ENCODE measurements at regions not wholly inside any gene's neighbourhood (a gene's known extent, or its start where the extent isn't known, plus 50 kb on each side); places are given as distances from the start of the nearest gene placed in this dataset.

GRCh38 chr2:236363711-236364277 lies 99.6 kb upstream of the ASB18 start:
- peak; percentile 18 for DNase-seq
- intact Hi-C loops (cut with DNase I; ENCODE audit: low total_unique reads), result no loop called here

DNA sequence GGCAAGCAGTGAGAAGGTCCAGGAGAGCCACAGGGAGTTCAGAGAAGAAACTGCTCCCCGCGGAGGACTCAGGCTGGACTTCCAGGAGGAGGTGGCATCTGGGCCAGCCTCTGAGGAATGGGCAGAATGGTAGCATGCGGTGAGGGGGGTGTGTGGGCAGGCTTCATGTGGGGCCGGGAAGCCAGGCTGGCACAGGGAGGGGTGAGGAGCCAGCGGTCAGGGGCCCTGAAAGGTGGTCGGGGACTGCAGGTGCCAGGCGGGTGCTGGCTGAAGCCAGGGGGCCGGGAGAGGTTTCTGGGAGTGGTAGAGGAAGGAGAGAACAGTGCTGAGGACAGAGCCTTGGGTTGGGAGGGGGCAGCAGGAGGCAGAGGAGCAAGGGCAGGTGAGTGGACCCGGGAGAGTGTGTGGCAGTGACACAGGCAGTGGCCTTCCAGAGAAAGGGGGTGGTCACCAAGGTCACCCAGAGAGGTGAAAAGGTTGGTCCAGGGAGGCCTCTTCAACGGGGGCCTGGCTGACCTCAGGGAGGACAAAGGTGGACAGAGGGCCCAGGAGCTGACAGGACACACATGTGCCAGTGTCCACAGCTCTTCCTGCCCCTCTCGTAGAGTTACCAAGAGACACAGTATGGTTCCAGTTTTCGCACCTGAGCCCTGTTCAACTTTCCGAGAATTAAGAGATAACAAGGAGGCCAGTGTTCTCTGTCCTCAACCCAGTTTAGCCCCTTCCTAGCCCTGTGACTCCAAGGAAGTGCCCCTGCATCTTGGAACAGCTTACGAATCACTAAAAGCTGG lies 101.2 kb upstream of the ASB18 start:
- H3K27me3 ChIP-seq, result no peaks in the 10 kb centered on the region
- H3K36me3 ChIP-seq (ENCODE audit: low read depth, missing control alignments), result no peaks in the 10 kb centered on the region
- H3K27ac ChIP-seq, result no peak overlapping the region
- WGBS, 2 donors, result 89 to 93% methylated on average over 14 of the region's 14 CpGs
- H3K4me3 ChIP-seq, result no peak overlapping the region
- no peaks in the 10 kb centered on the region for H3K4me1 ChIP-seq
- TF ChIP-seq, protein P1, sequence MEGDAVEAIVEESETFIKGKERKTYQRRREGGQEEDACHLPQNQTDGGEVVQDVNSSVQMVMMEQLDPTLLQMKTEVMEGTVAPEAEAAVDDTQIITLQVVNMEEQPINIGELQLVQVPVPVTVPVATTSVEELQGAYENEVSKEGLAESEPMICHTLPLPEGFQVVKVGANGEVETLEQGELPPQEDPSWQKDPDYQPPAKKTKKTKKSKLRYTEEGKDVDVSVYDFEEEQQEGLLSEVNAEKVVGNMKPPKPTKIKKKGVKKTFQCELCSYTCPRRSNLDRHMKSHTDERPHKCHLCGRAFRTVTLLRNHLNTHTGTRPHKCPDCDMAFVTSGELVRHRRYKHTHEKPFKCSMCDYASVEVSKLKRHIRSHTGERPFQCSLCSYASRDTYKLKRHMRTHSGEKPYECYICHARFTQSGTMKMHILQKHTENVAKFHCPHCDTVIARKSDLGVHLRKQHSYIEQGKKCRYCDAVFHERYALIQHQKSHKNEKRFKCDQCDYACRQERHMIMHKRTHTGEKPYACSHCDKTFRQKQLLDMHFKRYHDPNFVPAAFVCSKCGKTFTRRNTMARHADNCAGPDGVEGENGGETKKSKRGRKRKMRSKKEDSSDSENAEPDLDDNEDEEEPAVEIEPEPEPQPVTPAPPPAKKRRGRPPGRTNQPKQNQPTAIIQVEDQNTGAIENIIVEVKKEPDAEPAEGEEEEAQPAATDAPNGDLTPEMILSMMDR (IDR thresholded peaks at IDR 0.05), result no peak
- TF ChIP-seq POLR2A (IDR thresholded peaks at IDR 0.05), result no peak
- DNase-seq, result peak; percentile 3
- intact Hi-C loops (cut with DNase I; ENCODE audit: low total_unique reads), result no loop called here
- H3K9me3 ChIP-seq, result no peaks in the 10 kb centered on the region

More at GRCh38 chr2:236363711-236364277, 99.6 kb upstream of the ASB18 start:
- Histone ChIP-seq H3K27ac (no peak overlapping the region), H3K4me3 (no peak overlapping the region), H3K36me3 (ENCODE audit: low read depth, missing control alignments) (no peaks in the 10 kb centered on the region), H3K9me3 (no peaks in the 10 kb centered on the region), H3K27me3 (no peaks in the 10 kb centered on the region), H3K4me1 (no peaks in the 10 kb centered on the region)
- 39 to 43% methylated on average over 10 of the region's 10 CpGs for WGBS, 2 donors
- TF ChIP-seq, protein P1 (IDR thresholded peaks at IDR 0.05), result no peak
- no peak for TF ChIP-seq POLR2A (IDR thresholded peaks at IDR 0.05)

DNA sequence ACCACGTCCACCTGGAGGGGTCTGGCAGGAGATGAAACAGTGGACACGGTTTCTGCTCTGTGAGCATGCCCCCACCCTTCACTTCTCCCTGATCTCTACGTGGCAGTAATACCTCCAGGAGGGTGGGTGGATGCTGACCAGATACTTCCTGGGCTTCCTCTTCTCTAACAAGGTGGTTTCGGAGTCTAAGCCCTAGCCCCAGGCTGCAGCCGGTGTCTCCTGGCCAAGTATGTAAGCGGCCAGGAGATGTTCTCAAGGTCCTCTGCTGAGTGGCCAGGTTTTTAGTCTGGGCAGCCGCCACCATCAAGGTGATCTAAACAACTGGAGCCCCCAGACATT lies 101.8 kb upstream of the ASB18 start:
- no peak overlapping the region for H3K27ac ChIP-seq
- no peak overlapping the region for H3K4me3 ChIP-seq
- H3K4me1 ChIP-seq, result no peaks in the 10 kb centered on the region
- intact Hi-C loops (cut with DNase I; ENCODE audit: low total_unique reads), result no loop called here
- no peak for DNase-seq
- 86 to 91% methylated on average over 5 to 7 of the region's 7 CpGs for WGBS, 2 donors
- no peak for TF ChIP-seq POLR2A (IDR thresholded peaks at IDR 0.05)
- TF ChIP-seq, protein P1 (IDR thresholded peaks at IDR 0.05), result no peak
- no peaks in the 10 kb centered on the region for H3K36me3 ChIP-seq (ENCODE audit: low read depth, missing control alignments)
- no peaks in the 10 kb centered on the region for H3K9me3 ChIP-seq
- H3K27me3 ChIP-seq, result no peaks in the 10 kb centered on the region

GRCh38 chr2:236366397-236366796 lies 102.2 kb upstream of the ASB18 start:
- Histone ChIP-seq H3K27me3 (no peaks in the 10 kb centered on the region), H3K36me3 (ENCODE audit: low read depth, missing control alignments) (no peaks in the 10 kb centered on the region), H3K27ac (no peak overlapping the region), H3K4me3 (no peak overlapping the region), H3K4me1 (no peaks in the 10 kb centered on the region), H3K9me3 (no peaks in the 10 kb centered on the region)
- peak; percentile 4 for DNase-seq
- intact Hi-C loops (cut with DNase I; ENCODE audit: low total_unique reads), result no loop called here
- WGBS, 2 donors, result 63 to 68% methylated on average over 3 of the region's 3 CpGs
- no peak for TF ChIP-seq POLR2A (IDR thresholded peaks at IDR 0.05)
- TF ChIP-seq, protein P1 (IDR thresholded peaks at IDR 0.05), result no peak
